IgD-negative memory B cell (primary cell): ENCODE measurements at regions not wholly inside any gene's neighbourhood (a gene's known extent, or its start where the extent isn't known, plus 50 kb on each side); places are given as distances from the start of the nearest gene placed in this dataset.

ENCODE experiments used
- H3K27ac Mint-ChIP-seq, 3 donors: one replicate each; pipeline ENCODE4 v1.8.0; 2020 to 2022; ENCODE audit warnings: mild to moderate bottlenecking in 3 of 3, mixed read lengths in 3 of 3, moderate library complexity in 1 of 3
- H3K27me3 Mint-ChIP-seq: one replicate; pipeline ENCODE4 v1.8.0; 2021; ENCODE audit warnings: mixed read lengths
- H3K36me3 Mint-ChIP-seq: one replicate; pipeline ENCODE4 v1.8.0; 2020; ENCODE audit warnings: mild to moderate bottlenecking, mixed read lengths
- H3K4me1 Mint-ChIP-seq, 3 donors: one replicate each; pipeline ENCODE4 v1.8.0; 2020 to 2022; ENCODE audit warnings: mixed read lengths in 3 of 3, mild to moderate bottlenecking in 1 of 3
- H3K4me3 Mint-ChIP-seq, 4 donors: one replicate each; pipeline ENCODE4 v1.8.0; 2020 to 2022; ENCODE audit warnings: mild to moderate bottlenecking in 4 of 4, mixed read lengths in 4 of 4, moderate library complexity in 3 of 4
- H3K9me3 Mint-ChIP-seq, 3 donors: one replicate each; pipeline ENCODE4 v1.8.0; 2020 to 2021; ENCODE audit warnings: mixed read lengths in 3 of 3, mild to moderate bottlenecking in 1 of 3

- Mint-ChIP-seq H3K36me3 (no peaks in the 10 kb centered on the region), H3K27ac (no peak overlapping the region), H3K4me1 (no peaks in the 10 kb centered on the region), H3K4me3 (no peak overlapping the region), H3K27me3 (no peaks in the 10 kb centered on the region), H3K9me3 (peaks cover 0 to 12% (median 3%) of the 10 kb centered on the region in 3 donors)
Observed at GRCh38 chr16:8184854-8185253, 405.5 kb downstream of the TMEM114 start.

DNA sequence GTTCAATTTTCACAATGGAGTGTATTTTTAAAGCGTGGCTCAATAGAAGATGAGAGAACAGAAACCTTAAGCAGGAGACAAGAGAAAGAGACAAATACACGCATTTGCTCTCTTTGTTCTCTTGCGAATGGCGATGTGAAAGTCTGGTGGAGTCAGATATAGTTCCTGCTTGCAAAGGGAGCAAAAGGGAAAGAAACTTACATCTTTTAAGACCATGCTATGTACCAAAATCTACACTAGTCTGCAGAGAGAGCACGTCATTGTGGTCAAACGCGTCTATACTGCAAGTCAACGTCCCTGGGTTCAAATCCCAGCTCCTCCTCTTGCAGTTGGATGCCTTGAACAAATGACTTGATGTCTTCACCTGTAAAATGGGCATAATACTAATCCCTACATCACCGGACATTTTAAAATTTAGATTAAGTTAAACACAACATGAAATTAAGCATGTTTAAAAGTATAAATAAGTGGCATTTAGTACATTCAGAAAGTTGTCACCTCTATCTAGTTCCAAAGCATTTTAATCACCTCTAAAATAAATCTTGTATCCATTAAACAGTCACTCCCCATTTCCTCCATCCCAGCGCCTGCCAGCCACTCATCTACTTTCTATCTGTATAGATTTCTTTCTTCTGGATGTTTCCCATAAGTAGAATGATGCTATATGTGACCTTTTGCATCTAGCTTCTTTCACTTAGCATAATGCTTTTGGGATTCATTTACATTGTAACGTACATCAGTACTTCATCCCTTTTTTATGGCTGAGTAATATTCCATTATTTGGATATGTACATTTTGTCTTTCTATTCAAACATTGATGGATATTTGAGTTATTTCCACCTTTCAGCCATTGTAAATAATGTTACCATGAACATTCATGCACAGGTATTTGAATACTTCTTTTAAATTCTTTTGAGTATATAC is 406.9 kb downstream of the TMEM114 start:
- Mint-ChIP-seq H3K27me3 (no peaks in the 10 kb centered on the region), H3K4me1 (no peaks in the 10 kb centered on the region), H3K4me3 (no peak overlapping the region), H3K27ac (no peak overlapping the region), H3K36me3 (no peaks in the 10 kb centered on the region), H3K9me3 (peaks cover 0 to 12% (median 3%) of the 10 kb centered on the region in 3 donors)

GRCh38 chr16:8182761-8183160 is 407.6 kb downstream of the TMEM114 start:
- Mint-ChIP-seq H3K4me1 (no peaks in the 10 kb centered on the region), H3K36me3 (no peaks in the 10 kb centered on the region), H3K27ac (no peak overlapping the region), H3K9me3 (peaks cover 0 to 12% (median 3%) of the 10 kb centered on the region in 3 donors), H3K4me3 (no peak overlapping the region), H3K27me3 (no peaks in the 10 kb centered on the region)

GRCh38 chr16:8179615-8180014 is 410.7 kb downstream of the TMEM114 start:
- H3K9me3 Mint-ChIP-seq = peaks cover 0 to 12% (median 4%) of the 10 kb centered on the region in 3 donors
- H3K4me3 Mint-ChIP-seq = no peak overlapping the region

DNA sequence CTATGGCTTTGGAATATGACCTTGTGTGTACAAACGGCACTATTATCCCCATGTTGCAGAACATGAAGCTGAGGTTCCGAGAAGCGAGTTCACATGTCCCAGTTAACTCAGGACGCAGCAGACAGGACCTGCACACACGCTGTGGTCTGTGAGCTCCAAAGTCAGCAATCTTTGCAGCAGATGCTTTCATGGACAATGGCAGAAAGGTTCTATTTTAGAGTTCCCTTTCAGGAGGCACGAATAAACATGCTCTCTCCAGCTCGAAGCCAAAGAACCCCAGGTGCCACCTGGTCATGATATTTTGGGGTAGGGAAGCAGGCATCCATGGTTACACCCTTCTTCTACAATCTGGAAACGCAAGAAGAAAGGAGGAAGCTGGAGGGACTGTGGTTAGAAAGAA is 412.0 kb downstream of the TMEM114 start:
- no peaks in the 10 kb centered on the region for H3K4me1 Mint-ChIP-seq
- no peak overlapping the region for H3K27ac Mint-ChIP-seq
- peaks cover 2 to 7% (median 3%) of the 10 kb centered on the region in 3 donors for H3K9me3 Mint-ChIP-seq
- no peak overlapping the region for H3K4me3 Mint-ChIP-seq
- no peaks in the 10 kb centered on the region for H3K36me3 Mint-ChIP-seq
- H3K27me3 Mint-ChIP-seq = no peaks in the 10 kb centered on the region

More at GRCh38 chr16:8179615-8180014, 410.7 kb downstream of the TMEM114 start:
- Mint-ChIP-seq H3K27me3 (no peaks in the 10 kb centered on the region), H3K36me3 (no peaks in the 10 kb centered on the region), H3K27ac (no peak overlapping the region), H3K4me1 (no peaks in the 10 kb centered on the region)

DNA sequence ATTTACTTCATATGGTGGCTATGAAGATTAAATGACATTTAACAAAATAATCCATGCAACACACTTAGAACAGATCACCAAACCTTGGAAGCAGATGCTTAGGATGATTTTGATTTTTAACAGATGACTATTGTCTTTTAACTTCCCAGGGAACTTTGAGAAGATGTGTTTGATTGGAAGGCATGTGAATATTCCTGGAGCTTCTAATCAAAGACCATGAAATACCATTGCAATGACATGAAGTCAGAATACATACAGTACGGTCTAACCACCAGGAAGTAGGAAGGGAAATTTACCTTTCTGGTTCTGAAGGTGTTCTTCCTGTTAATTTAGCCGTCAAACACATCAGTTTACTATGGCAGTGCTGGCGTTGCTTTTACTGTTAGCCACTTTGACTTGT is 414.9 kb downstream of the TMEM114 start:
- H3K9me3 Mint-ChIP-seq = peaks cover 3 to 4% (median 3%) of the 10 kb centered on the region in 3 donors
- H3K27ac Mint-ChIP-seq = no peak overlapping the region
- H3K36me3 Mint-ChIP-seq = peaks cover 1% of the 10 kb centered on the region
- H3K27me3 Mint-ChIP-seq = no peaks in the 10 kb centered on the region
- H3K4me1 Mint-ChIP-seq = peaks cover 0 to 2% (median 0%) of the 10 kb centered on the region in 3 donors
- H3K4me3 Mint-ChIP-seq = no peak overlapping the region

DNA sequence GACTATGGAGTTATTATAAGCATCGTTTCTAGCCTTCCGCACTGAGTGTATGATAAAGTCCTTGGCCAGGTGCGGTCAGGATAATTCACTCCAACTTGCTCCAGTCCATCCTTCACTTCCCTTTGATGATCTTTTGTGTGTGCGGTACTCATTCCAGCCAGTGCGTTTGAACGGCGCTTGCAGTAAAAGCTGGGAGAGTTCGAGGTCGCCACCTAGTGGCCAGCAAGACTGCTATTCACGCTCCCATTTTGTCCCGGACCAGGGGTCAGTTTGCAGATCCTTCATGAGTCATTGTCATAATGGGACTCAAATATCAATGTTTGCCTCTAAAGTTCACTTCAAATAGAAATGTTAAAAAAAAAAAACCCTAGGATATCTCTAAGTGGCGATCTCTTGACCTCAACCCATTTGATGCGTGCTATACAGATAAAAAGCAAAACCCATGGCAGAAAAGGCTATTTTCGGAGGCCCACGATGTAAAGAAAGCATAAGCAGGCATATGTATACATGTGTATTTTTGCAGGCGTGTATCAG is 417.1 kb downstream of the TMEM114 start:
- Mint-ChIP-seq H3K36me3 (peaks cover 1% of the 10 kb centered on the region), H3K4me3 (no peak overlapping the region), H3K27me3 (no peaks in the 10 kb centered on the region), H3K9me3 (peaks cover 0 to 7% (median 6%) of the 10 kb centered on the region in 3 donors), H3K4me1 (peaks cover 0 to 3% (median 0%) of the 10 kb centered on the region in 3 donors), H3K27ac (no peak overlapping the region)

GRCh38 chr16:8172551-8172950 is 417.8 kb downstream of the TMEM114 start:
- Mint-ChIP-seq H3K4me3 (no peak overlapping the region), H3K27me3 (no peaks in the 10 kb centered on the region), H3K27ac (no peak overlapping the region), H3K4me1 (peaks cover 0 to 3% (median 0%) of the 10 kb centered on the region in 3 donors), H3K36me3 (peaks cover 1% of the 10 kb centered on the region), H3K9me3 (peaks cover 0 to 7% (median 6%) of the 10 kb centered on the region in 3 donors)

DNA sequence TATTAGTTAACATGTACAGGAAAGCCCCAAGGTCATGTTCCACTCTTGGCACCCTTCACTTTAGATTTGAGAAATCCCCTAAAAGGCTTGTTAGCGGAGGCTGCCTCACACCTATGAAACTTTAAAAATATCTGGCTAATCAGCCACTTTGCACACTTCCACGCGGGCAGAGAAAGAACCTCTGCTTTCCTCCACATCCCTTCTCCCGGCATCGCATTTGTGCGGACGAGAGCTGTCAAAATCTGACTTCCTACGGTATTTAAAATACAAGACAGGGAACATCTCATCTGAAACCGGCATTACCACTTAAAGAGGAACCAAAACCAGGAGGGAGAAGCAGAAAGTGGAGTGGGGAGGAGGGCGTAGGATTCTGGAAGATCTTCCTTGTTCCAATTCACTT is 422.3 kb downstream of the TMEM114 start:
- Mint-ChIP-seq H3K9me3 (peaks cover 0 to 9% (median 8%) of the 10 kb centered on the region in 3 donors), H3K27me3 (no peaks in the 10 kb centered on the region), H3K4me3 (no peak overlapping the region), H3K4me1 (peaks cover 0 to 2% (median 0%) of the 10 kb centered on the region in 3 donors), H3K27ac (no peak overlapping the region), H3K36me3 (no peaks in the 10 kb centered on the region)

DNA sequence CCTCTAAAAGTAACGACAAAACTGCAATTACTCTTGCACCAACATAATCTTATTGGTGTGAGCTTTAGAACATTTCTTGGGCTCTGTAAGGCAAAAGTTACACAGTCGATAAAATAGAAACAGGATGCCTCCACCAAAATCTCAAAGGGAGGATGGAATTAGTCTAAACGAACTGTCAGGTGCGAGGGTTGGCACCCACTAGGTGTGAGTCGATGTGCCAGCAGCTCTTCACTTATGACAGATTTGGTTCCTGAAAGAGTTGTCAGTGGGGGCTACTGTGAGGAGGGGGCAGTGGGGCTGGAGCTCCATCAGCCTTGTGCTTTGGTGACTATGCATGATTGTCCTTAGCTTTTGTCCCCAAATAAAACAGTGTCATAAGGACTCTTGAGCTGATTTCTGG is 422.9 kb downstream of the TMEM114 start:
- H3K27me3 Mint-ChIP-seq = no peaks in the 10 kb centered on the region
- H3K4me1 Mint-ChIP-seq = peaks cover 0 to 1% (median 0%) of the 10 kb centered on the region in 3 donors
- H3K4me3 Mint-ChIP-seq = no peak overlapping the region
- no peaks in the 10 kb centered on the region for H3K36me3 Mint-ChIP-seq
- no peak overlapping the region for H3K27ac Mint-ChIP-seq
- H3K9me3 Mint-ChIP-seq = peaks cover 0 to 9% (median 8%) of the 10 kb centered on the region in 3 donors

GRCh38 chr16:8158051-8158450 is 432.3 kb downstream of the TMEM114 start:
- no peak overlapping the region for H3K4me3 Mint-ChIP-seq
- H3K9me3 Mint-ChIP-seq = peaks cover 4 to 8% (median 6%) of the 10 kb centered on the region in 3 donors
- H3K27me3 Mint-ChIP-seq = no peaks in the 10 kb centered on the region
- H3K27ac Mint-ChIP-seq = no peak overlapping the region
- no peaks in the 10 kb centered on the region for H3K4me1 Mint-ChIP-seq
- H3K36me3 Mint-ChIP-seq = no peaks in the 10 kb centered on the region

- Mint-ChIP-seq H3K27ac (no peak overlapping the region), H3K27me3 (no peaks in the 10 kb centered on the region)
Observed at GRCh38 chr16:8155275-8155674, 435.0 kb downstream of the TMEM114 start.

DNA sequence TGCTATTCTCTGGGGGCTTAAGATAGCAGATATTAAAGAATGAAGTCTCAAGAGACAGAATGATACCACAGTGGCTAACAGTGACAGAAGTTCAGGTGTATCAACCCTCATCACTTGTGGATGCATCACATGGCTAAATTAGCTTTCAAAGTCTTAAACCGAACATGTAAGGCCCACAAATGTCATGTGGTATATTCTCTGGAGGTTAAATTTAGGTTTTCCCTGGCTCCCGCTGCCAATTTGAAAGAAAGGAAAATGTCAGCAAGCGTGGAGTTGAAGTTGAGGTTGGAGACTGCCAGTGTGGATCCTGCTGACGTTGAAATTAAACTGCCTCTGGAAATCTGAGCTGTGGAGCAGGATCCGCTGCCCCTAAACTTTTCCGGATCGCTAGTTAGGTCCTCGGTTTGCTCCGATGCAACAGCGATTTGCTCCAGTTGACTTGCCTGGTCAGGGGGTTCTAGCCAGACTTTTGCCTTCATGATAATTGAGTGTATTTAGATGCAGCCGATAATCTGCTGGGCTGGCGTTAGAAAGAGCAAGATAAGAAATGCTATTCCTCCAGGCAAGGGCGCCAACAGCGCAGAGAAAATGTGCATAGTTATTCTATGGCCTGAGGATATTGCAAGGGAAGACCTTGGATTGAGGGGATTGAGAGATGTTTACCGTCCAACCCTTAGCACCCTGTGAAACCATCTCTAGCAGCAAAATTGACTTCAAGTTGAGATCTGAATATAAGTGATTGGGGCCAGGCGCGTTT is 443.9 kb downstream of the TMEM114 start:
- H3K27me3 Mint-ChIP-seq = no peaks in the 10 kb centered on the region
- H3K36me3 Mint-ChIP-seq = no peaks in the 10 kb centered on the region
- H3K4me1 Mint-ChIP-seq = no peaks in the 10 kb centered on the region
- H3K4me3 Mint-ChIP-seq = no peak overlapping the region
- peak overlapping the region in 1 of 3 donors; percentile 37 for H3K27ac Mint-ChIP-seq
- peaks cover 2 to 13% (median 5%) of the 10 kb centered on the region in 3 donors for H3K9me3 Mint-ChIP-seq

More at GRCh38 chr16:8155275-8155674, 435.0 kb downstream of the TMEM114 start:
- H3K36me3 Mint-ChIP-seq = no peaks in the 10 kb centered on the region
- H3K9me3 Mint-ChIP-seq = peaks cover 0 to 10% (median 7%) of the 10 kb centered on the region in 3 donors
- no peaks in the 10 kb centered on the region for H3K4me1 Mint-ChIP-seq
- H3K4me3 Mint-ChIP-seq = no peak overlapping the region

DNA sequence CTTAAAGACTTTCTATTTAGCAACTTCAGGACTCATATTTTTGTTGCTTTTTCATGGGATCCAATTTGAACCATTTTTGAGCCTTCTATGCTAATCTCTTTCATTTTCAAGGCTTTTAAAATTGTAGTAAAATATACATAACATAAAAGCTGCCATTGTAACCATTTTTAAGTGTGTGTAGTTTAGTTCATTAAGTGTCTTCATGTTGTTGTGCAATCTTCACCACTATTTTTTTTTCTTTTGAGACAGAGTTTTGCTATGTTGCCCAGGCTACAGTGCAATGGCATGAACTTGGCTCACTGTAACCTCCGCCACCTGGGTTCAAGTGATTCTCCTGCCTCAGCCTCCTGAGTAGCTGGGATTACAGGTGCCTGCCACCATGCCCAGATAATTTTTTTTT is 451.6 kb downstream of the TMEM114 start:
- Mint-ChIP-seq H3K4me1 (peaks cover 0 to 1% (median 0%) of the 10 kb centered on the region in 3 donors), H3K4me3 (no peak overlapping the region), H3K27ac (no peak overlapping the region), H3K36me3 (no peaks in the 10 kb centered on the region), H3K27me3 (no peaks in the 10 kb centered on the region), H3K9me3 (peaks cover 2 to 16% (median 4%) of the 10 kb centered on the region in 3 donors)

GRCh38 chr16:8137606-8138005 is 452.7 kb downstream of the TMEM114 start:
- H3K4me1 Mint-ChIP-seq = peaks cover 0 to 1% (median 0%) of the 10 kb centered on the region in 3 donors

More at GRCh38 chr16:8137606-8138005, 452.7 kb downstream of the TMEM114 start:
- H3K36me3 Mint-ChIP-seq = no peaks in the 10 kb centered on the region
- no peak overlapping the region for H3K4me3 Mint-ChIP-seq
- H3K9me3 Mint-ChIP-seq = peaks cover 2 to 16% (median 4%) of the 10 kb centered on the region in 3 donors
- H3K27me3 Mint-ChIP-seq = no peaks in the 10 kb centered on the region
- H3K27ac Mint-ChIP-seq = no peak overlapping the region
